NOMO-1 treated with DMSO at 0.1 percent for 48 hours (cell line): ENCODE measurements at regions not wholly inside any gene's neighbourhood (a gene's known extent, or its start where the extent isn't known, plus 50 kb on each side); places are given as distances from the start of the nearest gene placed in this dataset.
"Not testable (repeated sequence)": the region's sequence is repeated elsewhere in the genome, so short reads cannot be mapped to it uniquely, and the experiment has no call there.

Experiments used
- DNase-seq: peaks from one replicate; lab custom pipeline; 2025; ENCODE audit not compliant: unreplicated experiment; lab: John Stamatoyannopoulos, UW

DNA sequence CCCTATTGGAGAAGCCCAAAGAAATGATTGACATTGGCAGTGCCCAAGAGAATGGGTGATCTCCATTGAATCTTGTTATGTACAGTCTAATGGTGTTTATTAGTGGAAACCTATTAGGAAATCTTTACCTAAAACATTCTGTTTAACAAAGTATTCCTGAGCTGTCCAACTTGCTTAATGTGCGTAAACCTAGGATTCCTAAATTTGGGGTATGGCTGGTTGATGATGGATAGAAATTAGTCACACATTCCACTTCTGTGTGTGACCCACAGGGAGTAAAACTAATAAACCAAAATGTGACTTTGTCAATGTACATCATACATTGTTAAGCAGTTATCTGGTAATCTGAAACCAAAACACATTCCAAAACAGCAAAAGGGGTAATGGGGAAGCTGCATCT lies 761.3 kb downstream of the FSCB start:
- no peak for DNase-seq

DNA sequence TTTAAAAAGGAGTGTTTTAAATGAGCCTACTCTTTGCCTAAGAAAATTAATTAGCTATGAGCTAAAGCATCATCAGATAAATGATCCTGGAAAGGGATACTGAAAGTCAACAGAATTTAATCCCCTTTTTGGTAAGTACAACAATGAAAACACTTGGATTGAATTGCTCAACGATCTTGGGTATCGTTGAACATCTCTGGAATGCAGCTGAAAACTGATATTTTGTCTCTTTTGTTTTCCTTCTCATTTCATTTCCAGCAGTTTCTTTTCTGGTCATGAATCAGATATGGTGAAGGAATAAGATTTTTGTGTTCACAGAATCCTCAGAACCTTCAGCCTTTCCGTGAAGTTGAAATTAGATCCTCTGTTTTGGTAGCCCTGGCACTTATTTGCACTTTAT lies 771.2 kb downstream of the FSCB start:
- no peak for DNase-seq

DNA sequence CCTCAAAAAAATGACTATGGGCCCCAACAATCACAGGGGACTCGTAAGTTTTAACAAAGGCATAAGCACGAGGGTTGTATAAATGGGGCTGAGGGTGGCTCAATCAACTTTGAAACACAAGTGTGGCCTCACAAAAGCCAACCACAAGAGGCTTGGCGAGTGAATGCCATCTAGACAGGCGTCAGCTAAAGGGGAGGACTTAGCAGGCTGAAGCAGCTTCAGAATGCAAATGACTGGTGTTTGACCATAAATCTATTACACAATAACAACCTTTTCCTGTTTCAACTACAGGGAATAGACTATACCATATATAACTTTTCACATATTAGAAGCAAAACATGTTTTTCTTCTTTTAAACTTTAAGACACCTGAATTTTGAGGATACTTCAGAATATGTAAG lies 777.9 kb downstream of the FSCB start:
- DNase-seq, result peak; percentile 67

DNA sequence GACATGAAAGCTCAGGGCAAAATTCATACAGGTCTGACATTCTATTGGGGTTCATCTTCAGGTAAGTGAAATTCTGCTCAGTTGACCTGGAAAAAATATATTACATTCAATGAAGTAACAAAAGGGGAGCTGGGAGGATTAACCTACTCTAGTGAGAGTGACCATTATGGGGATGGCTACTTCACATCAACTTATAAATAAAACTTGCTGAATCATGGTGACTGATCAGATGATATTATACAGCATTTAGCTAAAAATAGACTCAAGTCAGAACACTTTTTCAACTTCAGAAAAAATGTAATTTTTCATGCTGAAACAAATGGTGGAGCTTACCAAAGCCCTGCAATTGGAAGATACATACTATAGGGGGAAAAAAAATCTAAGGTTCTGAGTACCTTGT lies 800.2 kb downstream of the FSCB start:
- no peak for DNase-seq

DNA sequence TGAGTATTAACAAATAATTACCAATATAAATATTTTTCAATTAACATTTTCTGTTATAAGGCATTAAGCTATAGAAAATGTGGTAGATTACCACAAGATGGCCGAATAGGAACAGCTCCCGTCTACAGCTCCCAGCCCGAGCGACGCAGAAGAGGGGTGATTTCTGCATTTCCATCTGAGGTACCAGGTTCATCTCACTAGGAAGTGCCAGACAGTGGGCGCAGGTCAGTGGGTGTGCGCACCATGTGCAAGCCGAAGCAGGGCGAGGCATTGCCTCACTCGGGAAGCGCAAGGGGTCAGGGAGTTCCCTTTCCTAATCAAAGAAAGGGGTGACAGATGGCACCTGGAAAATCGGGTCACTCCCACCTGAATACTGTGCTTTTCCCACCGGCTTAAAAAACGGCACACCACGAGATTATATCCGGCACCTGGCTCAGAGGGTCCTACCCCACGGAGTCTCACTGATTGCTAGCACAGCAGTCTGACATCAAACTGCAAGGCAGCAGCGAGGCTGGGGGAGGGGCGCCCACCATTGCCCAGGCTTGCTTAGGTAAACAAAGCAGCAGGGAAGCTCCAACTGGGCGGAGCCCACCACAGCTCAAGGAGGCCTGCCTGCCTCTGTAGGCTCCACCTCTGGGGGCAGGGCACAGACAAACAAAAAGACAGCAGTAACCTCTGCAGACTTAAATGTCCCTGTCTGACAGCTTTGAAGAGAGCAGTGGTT lies 808.4 kb downstream of the FSCB start:
- DNase-seq, result not testable (repeated sequence)

DNA sequence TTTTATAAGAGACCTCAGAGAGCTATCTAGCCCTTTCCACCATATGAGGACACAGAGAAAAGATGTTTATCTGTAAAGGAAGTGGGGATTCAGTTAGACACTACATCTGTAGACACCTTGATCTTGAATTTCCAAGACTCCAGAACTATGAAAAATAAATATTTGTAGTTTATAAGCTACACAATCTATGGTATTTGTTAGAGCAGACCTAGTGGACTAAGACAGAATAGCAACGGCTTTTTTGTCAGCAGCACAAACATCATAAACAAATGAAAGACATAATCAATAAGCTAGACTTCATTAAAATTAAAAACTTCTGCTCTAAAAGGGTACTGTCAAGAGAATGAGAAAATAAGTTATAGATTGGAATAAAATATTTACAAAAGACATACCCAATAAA lies 810.1 kb downstream of the FSCB start:
- DNase-seq, result no peak

DNA sequence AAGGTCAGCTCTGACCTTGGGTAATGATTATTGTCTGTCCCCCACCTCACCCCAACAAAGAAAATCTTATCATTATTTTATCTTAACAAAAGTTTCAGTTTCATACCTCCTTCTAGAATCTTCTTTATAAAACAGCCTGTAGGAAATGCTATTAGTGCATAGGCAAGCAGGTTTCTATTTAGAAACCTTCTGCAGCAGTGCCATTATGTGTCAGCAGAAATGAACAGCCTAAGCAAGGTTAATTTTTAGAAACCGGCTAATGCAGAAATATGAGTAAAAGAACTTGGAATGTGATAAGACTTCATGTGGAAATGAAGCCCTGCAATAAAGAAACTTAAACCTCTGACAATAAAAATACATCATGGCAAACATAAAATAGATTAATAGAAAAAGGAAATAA lies 814.4 kb downstream of the FSCB start:
- no peak for DNase-seq

DNA sequence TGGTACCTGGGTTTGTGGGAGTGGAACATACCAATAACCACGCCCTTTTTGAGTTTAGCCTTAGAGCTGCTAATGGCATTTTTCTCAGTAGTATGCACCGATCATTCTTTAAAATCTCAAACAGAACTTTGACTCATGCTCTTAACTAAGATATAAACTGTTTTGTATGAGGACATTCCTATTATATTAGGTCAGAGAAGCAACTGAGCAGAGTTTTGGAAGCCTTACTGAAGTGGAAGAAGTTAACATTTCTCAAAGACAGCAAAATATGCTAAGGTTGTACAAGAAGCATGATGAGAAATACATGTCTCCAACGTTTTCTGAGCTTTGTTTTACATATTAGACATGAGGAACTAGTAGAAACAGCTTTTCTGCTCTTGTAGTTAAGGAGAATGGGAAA lies 819.2 kb downstream of the FSCB start:
- no peak for DNase-seq

DNA sequence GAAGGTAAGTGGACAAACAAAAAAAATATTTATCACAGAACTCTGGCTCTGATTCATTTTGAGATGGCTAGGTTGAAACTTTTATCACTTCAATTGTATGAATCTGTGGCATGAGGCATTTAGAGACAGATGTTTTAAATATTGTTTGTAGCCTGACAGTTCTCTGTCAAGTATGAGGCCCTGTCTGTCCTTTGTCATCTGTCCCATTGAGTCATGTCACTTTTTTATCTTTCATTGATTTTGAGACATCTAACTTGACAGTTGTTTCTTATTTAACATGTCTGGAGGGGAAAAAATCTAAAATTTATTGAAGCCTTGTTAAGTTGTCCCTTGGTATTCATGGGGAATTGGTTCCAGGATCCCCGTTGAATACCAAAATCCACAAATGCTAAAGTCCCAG lies 829.5 kb downstream of the FSCB start:
- no peak for DNase-seq

DNA sequence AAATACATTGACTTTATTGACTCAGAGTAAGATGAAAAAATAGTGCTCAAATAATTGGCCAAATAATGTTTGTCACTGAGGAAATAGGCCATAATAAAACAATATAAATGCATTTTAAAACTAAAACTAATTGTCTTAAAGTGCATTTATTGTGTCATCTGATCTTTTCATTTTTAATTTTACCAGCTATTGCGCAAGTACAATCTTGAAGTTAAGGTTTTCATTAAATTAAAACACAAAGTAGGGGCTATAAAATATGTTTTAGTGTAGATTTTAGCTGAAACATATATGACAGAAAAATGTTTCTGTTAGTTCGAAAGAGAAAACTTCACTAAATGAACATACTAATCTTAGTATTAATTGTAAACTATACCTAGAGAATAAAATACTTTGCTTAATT lies 832.8 kb downstream of the FSCB start:
- DNase-seq, result no peak

DNA sequence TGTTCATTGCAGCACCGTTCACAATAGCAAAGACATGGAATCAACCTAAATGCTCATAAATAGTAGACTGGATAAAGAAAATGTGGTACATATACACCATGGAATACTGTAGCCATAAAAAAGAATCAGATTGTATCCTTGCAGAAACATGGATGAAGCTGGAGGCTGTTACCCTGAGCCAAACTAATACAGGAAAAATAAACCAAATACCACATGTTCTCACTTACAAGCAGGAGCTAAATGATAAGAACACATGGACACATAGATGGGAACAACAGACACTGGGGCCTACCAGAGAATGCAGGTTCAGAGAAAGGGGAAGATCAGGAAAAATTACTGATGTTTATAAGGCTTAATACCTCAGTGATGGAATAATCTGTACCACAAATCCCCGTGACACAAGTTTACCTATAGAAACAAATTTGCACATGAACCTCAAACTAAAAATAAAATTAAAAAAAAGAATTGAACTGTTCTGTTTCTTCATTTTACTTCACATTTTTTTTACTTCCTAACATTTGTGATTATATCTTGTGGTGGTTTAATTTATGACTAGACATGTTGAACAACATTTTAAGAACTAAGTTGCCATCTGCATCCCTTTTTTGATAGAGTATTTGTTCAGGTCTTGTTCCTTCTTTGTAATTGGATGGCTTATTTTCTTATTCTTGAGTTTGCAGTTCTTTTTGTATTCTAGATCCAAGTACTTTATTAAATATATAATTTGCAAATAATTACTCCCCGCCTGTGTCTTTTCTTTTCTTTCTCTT lies 835.2 kb downstream of the FSCB start:
- DNase-seq, result no peak

DNA sequence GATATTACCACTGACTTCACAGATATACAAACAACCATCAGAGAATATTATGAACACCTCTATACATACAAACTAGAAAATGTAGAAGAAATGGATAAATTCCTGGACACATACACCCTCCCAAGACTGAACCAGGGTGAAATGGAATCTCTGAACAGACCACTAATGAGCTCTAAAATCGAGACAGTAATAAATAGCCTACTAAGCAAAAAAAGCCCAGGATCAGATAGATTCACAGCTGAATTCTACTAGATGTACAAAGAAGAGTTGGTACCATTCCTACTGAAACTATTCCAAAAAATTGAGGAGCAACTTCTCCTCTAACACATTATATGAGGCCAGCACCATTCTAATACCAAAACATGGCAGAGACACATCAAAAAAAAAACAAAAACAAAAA lies 837.7 kb downstream of the FSCB start:
- no peak for DNase-seq

DNA sequence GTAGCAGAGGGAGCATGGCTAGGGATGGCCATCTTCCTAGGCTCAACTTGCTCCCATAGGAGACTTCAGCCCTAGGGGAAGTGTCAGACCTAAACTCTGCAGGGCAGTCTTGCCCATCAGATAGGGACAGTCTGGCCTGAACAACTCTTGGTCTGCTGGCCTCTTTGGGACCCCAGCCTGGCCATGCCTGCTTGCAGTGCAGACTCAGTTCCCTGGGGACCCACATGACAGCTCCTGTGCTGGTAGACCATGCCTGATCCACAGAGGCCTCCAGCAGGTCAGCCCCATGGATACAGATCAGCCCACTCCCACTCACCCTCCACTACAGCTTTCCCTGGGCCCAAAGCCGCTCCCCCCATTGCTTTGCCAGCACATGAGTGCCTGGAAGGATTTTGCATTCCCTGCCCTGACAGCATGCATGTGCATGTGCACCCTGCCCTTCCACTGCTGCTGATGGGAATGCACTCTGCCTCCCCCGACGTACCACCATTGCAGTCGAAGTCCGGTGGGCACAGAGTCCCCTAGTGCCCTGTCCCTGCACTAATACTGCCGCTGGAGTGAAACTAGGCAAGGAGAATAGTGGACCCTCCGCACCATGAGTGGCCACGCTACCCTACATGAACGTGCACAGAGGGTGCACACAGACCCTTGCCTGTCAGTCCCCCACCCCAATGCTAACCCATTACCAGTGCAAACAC lies 841.4 kb downstream of the FSCB start:
- no peak for DNase-seq

DNA sequence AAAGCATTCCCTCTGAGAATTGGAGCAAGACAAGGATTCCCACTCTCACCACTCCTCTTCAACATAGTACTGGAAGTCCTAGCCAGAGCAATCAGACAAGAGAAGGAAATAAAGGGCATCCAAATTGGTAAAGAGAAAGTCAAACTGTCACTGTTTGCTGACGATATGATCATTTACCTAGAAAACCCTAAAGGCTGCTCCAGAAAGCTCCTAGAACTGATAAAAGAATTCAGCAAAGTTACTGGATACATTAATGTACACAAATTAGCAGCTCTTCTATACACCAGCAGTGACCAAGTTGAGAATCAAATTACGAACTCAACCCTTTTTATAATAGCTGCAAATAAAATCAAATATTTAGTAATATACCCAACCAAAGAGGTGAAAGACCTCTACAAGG lies 851.9 kb downstream of the FSCB start:
- DNase-seq, result not testable (repeated sequence)

DNA sequence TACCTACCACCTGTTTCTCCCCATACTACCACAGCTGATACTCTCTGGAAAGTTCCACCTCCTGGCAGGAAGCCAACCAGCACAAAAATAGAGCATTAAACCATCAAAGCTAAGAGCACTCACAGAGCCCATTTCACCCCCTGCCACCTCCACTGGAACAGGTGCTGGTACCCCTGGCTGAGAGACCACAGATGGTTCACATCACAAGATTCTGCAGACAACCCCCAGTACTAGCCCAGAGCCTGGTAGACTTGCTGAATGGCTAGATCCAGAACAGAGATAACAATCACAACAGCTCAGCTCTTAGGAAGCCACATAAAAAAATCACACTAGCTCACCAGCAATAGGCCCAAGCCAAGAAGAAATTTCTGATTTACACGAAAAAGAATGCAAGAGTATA lies 855.2 kb downstream of the FSCB start:
- no peak for DNase-seq

DNA sequence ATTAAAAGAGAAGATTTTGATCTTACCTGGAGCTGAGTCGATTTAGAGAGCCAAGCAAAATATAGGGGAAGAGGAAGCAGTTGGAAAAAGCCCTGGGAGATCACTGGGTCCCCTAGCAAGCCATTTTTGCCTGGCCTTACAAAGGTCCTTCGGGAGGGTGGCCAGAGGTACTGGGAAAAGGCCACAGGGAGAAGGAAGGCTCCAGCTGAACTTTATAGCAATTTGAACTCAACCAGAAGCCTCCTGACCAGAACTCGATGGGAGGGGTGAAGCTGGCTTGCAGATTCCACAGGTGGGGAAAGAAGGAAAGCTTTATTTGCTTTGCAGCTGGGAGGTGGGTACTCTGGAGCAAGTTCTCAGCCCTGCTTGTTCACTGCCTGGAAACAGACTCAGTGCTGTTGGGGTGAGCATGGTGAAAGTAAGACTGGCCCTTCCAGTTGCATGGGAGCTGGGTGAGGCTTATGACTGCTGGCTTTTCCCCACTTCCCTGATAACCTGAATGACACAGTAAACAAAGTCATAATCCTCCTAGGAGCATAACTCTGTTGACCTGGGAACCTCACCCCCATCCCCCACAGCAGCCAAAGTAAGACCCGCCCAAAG lies 855.8 kb downstream of the FSCB start:
- no peak for DNase-seq

DNA sequence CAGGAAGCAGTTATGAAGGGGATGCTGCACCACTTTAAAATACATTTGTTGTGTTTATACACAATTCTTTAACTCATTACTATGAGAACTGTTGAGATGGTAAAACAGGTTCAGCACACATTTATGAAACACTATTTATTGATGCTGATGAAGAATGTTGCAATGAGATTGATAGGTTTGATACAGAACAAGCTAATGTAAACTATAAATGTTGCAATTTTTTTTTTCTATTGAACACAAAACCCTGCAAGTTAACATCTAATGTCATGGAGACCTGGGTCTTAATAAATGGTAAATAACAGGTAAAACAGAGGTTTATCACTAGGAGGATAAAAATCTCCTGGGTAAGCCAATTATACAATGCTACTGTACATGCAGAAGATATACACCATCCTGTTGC lies 857.6 kb downstream of the FSCB start:
- no peak for DNase-seq

DNA sequence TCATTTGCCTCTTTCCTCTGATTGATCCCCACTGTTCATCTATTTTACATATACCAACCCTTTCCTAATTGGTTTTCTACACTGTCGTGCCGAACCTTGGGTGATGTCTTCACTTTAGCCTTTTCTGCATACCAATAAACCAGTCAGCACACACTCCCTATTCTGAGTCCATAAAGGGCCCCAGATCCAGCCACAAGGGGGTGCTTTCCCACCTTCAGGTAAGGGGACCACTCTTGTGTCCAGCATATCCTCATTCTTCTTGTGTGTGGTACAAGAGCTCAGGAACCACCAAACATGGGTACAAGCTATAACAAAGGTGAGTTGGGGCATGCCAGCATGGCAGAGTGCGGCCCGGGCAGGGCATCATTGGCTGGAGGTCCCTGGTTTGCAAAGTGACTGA lies 859.8 kb downstream of the FSCB start:
- no peak for DNase-seq

DNA sequence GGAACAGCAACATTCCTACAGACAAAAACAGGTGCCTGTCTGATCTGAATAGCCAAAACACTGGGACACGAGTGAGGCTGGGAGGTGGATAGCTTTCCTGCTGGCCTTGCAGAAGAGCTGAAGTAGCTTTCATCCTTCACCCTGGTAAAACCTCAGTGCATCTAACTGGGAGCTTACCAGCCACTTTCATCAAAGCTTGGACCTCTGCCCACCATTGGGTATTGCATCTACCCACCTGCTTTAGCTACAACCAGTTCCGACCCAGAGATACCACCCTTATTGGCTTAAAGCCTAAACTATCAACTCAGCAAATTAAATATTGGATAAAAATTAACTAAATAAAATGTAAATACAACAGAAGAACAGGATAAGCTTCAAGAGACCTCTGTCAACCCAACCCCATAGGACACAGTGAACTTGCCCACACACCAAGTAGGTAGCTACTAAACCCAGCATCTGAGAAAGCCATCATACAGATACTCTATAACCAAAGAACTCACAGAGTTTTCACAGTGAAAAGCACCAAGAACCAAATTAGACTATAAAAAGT lies 866.3 kb downstream of the FSCB start:
- DNase-seq, result no peak

DNA sequence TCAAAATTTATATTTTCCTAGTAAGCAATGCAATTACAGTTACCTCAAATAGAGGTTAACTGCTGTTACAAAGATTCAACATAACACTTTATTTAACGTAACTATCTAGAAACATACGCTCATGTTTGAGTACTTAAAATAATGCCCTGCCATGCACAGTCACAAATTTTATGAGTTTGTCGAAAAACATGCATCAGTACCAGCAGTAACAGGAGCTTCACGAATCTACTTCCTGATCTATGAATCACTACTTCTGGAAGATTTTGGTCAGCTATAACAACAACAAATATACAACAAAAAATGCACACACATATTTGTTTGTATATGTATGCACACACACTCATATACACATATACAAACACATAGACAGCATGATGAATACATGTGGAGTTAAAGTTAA lies 881.8 kb downstream of the FSCB start:
- no peak for DNase-seq

DNA sequence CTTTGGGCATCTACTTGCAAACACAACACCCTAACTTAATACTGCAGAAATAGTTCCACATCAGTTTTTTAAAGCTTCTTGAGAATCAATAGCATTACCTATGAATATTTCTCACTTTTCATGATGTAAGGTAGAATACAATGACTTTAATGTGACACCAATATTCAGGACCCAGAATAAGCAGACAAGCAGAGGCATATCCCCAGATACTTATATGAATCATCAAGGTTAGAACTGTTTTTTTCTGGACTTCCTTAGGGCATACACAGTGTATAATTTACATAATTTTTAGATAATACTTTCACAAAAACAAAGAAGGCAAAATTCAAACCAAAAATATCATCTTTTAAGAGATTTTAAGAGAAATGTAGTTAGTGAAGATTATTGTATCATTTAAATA lies 885.8 kb downstream of the FSCB start:
- no peak for DNase-seq
